Suprapubic skin (tissue), 4 donors: ENCODE measurements at regions not wholly inside any gene's neighbourhood (a gene's known extent, or its start where the extent isn't known, plus 50 kb on each side); places are given as distances from the start of the nearest gene placed in this dataset.

Source experiments
- DNase-seq, 2 donors: peaks; one replicate each; pipeline ENCODE4 v3.0.0-alpha.2; 2019; ENCODE audit warnings: low spot score in 2 of 2
- H3K27ac ChIP-seq: fragments of 200-600 bp; sonication (generic); one replicate; pipeline ENCODE4 v1.5.1; 2019
- H3K27me3 ChIP-seq: fragments of 200-600 bp; sonication (generic); one replicate; pipeline ENCODE4 v1.5.1; 2019
- H3K36me3 ChIP-seq: fragments of 200-600 bp; sonication (generic); one replicate; pipeline ENCODE4 v1.5.1; 2019
- H3K4me1 ChIP-seq: fragments of 200-600 bp; sonication (generic); one replicate; pipeline ENCODE4 v1.5.1; 2019
- H3K4me3 ChIP-seq: fragments of 200-600 bp; sonication (generic); one replicate; pipeline ENCODE4 v1.5.1; 2019; ENCODE audit warnings: mild to moderate bottlenecking
- H3K9me3 ChIP-seq: fragments of 200-600 bp; sonication (generic); one replicate; pipeline ENCODE4 v1.5.1; 2019
- EP300 ChIP-seq: sonication (generic); formaldehyde crosslinking; IDR thresholded peaks from one replicate; pipeline ENCODE4 v1.6.1; 2017; ENCODE audit warnings: antibody characterized with exemption
- POLR2A ChIP-seq, 2 donors: fragments of 450-650 bp; IDR thresholded peaks; one replicate each; pipeline ENCODE4 v1.6.1; 2017; ENCODE audit warnings: antibody characterized with exemption in 2 of 2, mild to moderate bottlenecking in 2 of 2, moderate library complexity in 2 of 2
- POLR2AphosphoS5 ChIP-seq, 3 donors: sonication (generic); formaldehyde crosslinking; IDR thresholded peaks; one replicate each; pipeline ENCODE4 v1.6.1; 2017; ENCODE audit warnings: antibody characterized with exemption in 3 of 3
- WGBS: methylation state at CpG from one replicate; pipeline ENCODE4 v1.1.5; 2018; 5-methylcytosine and 5-hydroxymethylcytosine counted together
- TF ChIP-seq, protein P1 (sequence below), 2 donors: fragments of 200-600 bp in 1 of 2; fragments of 450-650 bp in 1 of 2; sonication (generic) in 1 of 2; IDR thresholded peaks; one replicate each; pipeline ENCODE4 v1.5.1; 2016 to 2019; ENCODE audit warnings: antibody characterized with exemption in 2 of 2, mild to moderate bottlenecking in 1 of 2, moderate library complexity in 1 of 2

DNA sequence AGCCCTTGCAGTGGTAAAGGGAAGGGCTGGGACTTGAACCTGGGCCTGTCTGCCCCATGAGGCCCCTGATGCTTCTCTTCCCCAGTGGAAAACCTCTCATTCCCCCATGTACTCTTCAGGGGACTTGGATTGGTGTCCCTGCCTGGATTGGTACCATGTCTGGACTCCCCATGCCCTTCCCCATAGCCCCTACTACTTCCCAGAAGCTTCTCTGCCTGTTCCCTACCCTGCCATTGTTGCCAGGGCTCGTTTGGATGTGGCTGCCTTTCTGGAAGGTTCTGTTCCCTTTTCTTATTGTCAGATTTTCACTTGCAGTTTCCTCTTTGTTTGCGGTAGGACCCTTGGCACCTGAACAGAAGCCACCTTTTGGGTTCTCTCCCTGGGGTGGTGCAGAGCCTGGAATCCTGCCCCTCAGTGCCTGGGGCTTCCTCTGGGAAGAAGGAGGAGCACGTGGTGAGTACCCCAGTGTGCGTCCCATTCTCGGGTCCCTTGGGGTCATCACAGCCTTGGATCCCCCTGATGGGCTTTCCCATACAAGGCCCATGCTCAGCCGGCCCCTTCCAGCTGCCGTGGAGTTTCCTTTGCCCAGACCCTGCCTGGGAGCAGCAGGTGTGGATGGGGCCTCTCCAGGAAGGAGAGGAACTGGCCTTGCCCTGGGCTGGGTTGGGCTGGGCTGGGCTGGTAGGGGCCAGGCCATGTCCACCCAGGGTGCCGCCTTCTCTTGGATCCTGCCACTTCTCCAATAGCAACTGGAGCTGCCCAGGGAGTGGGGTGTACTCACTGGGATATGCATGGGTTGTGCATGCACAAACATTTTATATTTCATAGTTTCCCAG, 281.1 kb downstream of the PTPRU start:
- no peaks in the 10 kb centered on the region for H3K4me1 ChIP-seq
- 75% methylated on average over 8 of the region's 8 CpGs for WGBS
- H3K4me3 ChIP-seq, result no peak overlapping the region
- peak; percentile 35 to 59 for DNase-seq
- H3K27me3 ChIP-seq, result peaks cover 54% of the 10 kb centered on the region
- no peaks in the 10 kb centered on the region for H3K36me3 ChIP-seq
- H3K9me3 ChIP-seq, result no peaks in the 10 kb centered on the region
- no peak overlapping the region for H3K27ac ChIP-seq
- TF ChIP-seq POLR2AphosphoS5 (IDR thresholded peaks at IDR 0.05) (no peak), POLR2A (IDR thresholded peaks at IDR 0.05) (no peak), EP300 (no peak)
- TF ChIP-seq, protein P1, sequence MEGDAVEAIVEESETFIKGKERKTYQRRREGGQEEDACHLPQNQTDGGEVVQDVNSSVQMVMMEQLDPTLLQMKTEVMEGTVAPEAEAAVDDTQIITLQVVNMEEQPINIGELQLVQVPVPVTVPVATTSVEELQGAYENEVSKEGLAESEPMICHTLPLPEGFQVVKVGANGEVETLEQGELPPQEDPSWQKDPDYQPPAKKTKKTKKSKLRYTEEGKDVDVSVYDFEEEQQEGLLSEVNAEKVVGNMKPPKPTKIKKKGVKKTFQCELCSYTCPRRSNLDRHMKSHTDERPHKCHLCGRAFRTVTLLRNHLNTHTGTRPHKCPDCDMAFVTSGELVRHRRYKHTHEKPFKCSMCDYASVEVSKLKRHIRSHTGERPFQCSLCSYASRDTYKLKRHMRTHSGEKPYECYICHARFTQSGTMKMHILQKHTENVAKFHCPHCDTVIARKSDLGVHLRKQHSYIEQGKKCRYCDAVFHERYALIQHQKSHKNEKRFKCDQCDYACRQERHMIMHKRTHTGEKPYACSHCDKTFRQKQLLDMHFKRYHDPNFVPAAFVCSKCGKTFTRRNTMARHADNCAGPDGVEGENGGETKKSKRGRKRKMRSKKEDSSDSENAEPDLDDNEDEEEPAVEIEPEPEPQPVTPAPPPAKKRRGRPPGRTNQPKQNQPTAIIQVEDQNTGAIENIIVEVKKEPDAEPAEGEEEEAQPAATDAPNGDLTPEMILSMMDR (IDR thresholded peaks at IDR 0.05), result no peak

DNA sequence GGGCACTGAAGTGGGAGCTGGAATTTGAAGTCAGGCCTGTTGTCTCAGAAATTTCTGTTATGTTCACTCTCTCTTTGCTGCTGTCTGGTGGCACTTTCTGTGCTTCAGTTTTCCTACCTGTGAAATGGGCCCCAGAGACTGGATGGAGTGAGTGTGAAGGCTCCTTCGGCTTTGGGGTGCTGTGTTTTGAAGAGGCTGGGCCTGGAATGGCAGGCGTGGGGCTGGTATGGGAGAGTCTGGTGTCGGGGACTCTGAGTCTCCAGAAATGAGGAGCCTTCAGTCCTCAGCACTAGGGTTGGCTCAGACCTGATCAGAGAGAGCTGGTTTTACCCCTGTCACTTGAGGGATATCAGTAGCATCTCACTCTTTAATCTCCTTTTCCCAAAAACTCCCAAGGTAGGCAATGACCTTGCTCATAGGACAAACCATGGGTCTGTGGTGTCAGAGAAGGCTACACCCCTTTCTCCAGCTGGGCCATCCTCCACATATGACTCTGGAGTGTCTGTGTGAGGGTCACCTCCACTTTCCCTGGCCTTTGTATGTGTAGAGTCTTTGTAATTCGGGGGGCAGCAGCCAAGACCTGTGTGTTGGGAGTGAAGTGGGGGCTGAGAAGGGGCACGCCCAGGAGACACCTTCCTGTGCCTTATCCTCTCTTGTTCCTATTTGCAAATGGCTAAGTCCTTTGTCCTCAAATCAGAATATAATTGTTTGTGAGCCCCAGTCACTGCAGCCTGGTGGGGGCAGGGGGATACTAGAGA, 279.9 kb downstream of the PTPRU start:
- no peaks in the 10 kb centered on the region for H3K36me3 ChIP-seq
- no peak overlapping the region for H3K4me3 ChIP-seq
- 82% methylated on average over 5 of the region's 5 CpGs for WGBS
- H3K9me3 ChIP-seq, result no peaks in the 10 kb centered on the region
- H3K4me1 ChIP-seq, result no peaks in the 10 kb centered on the region
- peaks cover 45% of the 10 kb centered on the region for H3K27me3 ChIP-seq
- TF ChIP-seq EP300 (no peak), POLR2A (IDR thresholded peaks at IDR 0.05) (no peak), POLR2AphosphoS5 (IDR thresholded peaks at IDR 0.05) (no peak)
- TF ChIP-seq, protein P1 (IDR thresholded peaks at IDR 0.05), result no peak
- peak; percentile 28 to 55 for DNase-seq
- H3K27ac ChIP-seq, result no peak overlapping the region

DNA sequence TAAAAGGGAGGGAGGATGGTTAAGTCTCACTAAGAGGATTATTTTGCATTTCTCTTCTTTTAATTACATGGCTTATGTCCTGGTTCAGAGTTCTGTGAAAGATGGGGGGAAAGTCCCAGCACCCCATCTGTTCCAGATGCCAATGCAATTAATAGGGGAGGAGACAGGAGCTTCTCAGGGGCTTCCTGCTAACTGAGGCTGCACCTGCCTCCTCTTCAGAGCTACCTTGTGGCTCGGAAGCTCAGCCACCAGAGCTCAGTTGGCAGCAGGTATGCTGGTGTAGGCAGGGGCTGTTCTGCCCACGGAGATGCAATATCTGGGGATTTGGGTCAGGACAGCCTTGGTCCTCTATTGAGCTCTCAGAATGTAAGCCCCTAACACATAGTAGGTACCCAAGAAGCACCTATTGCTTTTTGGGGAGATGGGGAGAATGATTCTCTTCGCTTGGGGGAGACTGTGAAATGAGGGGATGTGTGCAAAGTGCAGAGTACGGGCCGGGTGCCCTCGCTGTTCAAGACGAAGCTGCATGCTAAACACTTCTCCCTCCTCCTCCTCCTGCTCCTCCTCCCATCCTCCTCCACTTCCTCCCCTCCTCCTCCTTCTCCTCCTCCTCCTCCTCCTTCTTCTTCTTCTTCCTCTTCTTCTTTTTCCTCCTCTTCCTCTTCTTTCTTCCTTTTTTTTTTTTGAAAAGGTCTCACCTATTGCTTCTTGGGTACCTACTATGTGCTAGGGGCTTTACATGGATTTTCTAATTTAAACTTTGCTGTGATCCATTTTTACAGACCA, 279.0 kb downstream of the PTPRU start:
- no peaks in the 10 kb centered on the region for H3K9me3 ChIP-seq
- H3K36me3 ChIP-seq, result no peaks in the 10 kb centered on the region
- H3K4me3 ChIP-seq, result no peak overlapping the region
- 60% methylated on average over 6 of the region's 7 CpGs for WGBS
- peak in 1 of 2 donors; percentile 15 for DNase-seq
- no peak overlapping the region for H3K27ac ChIP-seq
- no peaks in the 10 kb centered on the region for H3K4me1 ChIP-seq
- TF ChIP-seq, protein P1 (IDR thresholded peaks at IDR 0.05), result no peak
- no peak for TF ChIP-seq EP300
- TF ChIP-seq POLR2AphosphoS5 (IDR thresholded peaks at IDR 0.05), result no peak
- no peak for TF ChIP-seq POLR2A (IDR thresholded peaks at IDR 0.05)
- H3K27me3 ChIP-seq, result peaks cover 36% of the 10 kb centered on the region

DNA sequence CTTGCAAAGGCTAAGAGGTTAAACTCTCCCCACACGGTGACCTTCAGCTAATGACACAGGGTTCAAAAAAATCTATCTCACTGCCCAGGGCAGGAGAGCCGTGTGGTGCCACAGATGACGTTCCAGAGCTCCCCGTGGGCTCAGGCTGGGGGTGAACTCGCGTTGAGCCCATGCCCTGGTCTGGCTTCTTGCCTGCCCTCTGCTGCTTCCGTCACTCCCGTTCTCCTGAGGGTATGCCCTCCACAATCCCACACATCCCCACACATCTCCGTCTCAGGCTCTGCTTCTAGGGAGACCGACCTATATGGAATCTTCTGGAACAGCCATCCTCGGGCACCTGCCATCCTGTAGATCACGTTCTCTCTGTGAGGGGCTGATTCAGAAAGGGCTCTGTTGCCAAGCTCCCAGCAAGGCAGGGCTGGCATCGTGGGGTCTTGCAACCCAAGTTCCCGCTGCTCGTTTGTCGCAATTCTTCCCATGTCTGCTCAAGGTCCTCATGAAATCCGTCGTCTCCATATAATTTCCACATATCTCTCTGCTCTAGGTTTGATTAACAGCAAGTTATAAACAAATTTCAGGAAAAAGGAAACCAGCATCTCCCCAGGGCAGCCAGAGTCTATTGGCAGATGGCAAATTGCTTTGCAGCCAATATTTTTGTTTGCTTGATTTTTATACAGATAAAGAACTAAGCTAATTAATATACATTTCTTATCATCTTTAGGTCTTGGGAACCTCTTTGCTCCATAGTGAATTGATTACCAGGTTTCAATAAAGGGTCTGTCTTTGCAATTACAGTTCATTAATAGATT, 278.2 kb downstream of the PTPRU start:
- Histone ChIP-seq H3K4me3 (no peak overlapping the region), H3K36me3 (no peaks in the 10 kb centered on the region), H3K27me3 (peaks cover 35% of the 10 kb centered on the region), H3K9me3 (no peaks in the 10 kb centered on the region), H3K4me1 (no peaks in the 10 kb centered on the region), H3K27ac (no peak overlapping the region)
- WGBS, result 83% methylated on average over 12 of the region's 18 CpGs
- TF ChIP-seq POLR2AphosphoS5 (IDR thresholded peaks at IDR 0.05), result no peak
- no peak for TF ChIP-seq EP300
- no peak for TF ChIP-seq POLR2A (IDR thresholded peaks at IDR 0.05)
- TF ChIP-seq, protein P1 (IDR thresholded peaks at IDR 0.05), result no peak
- peak in 1 of 2 donors; percentile 43 for DNase-seq
